Parathyroid adenoma (tissue), 2 donors: ENCODE measurements at regions not wholly inside any gene's neighbourhood (a gene's known extent, or its start where the extent isn't known, plus 50 kb on each side); places are given as distances from the start of the nearest gene placed in this dataset.

Source experiments
- H2AFZ ChIP-seq: fragments of 300-600 bp; sonication (generic); one replicate; pipeline ENCODE4 v1.7.0; 2017; ENCODE audit warnings: antibody characterized with exemption, mild to moderate bottlenecking
- H3K27ac ChIP-seq: fragments of 300-600 bp; sonication (generic); one replicate; pipeline ENCODE4 v1.7.0; 2017
- H3K27me3 ChIP-seq: fragments of 300-600 bp; sonication (generic); one replicate; pipeline ENCODE4 v1.7.0; 2017; ENCODE audit warnings: low read length; ENCODE audit not compliant: control insufficient read depth, insufficient read depth
- H3K36me3 ChIP-seq: fragments of 300-600 bp; sonication (generic); one replicate; pipeline ENCODE4 v1.7.0; 2017; ENCODE audit warnings: low read length; ENCODE audit not compliant: control insufficient read depth, insufficient read depth
- H3K4me1 ChIP-seq: fragments of 300-600 bp; sonication (generic); one replicate; pipeline ENCODE4 v1.7.0; 2017; ENCODE audit warnings: control low read depth
- H3K4me2 ChIP-seq: fragments of 300-600 bp; sonication (generic); one replicate; pipeline ENCODE4 v1.7.0; 2017; ENCODE audit warnings: low read length
- H3K4me3 ChIP-seq: fragments of 300-600 bp; sonication (generic); one replicate; pipeline ENCODE4 v1.7.0; 2017; ENCODE audit warnings: low read depth, low read length
- H3K79me2 ChIP-seq: fragments of 300-600 bp; sonication (generic); one replicate; pipeline ENCODE4 v1.7.0; 2017; ENCODE audit warnings: control low read depth
- H3K9ac ChIP-seq: fragments of 300-600 bp; sonication (generic); one replicate; pipeline ENCODE4 v1.7.0; 2017; ENCODE audit warnings: mild to moderate bottlenecking
- H3K9me3 ChIP-seq: fragments of 300-600 bp; sonication (generic); one replicate; pipeline ENCODE4 v1.7.0; 2017; ENCODE audit warnings: low read length; ENCODE audit not compliant: control insufficient read depth
- CTCF ChIP-seq: fragments of 300-600 bp; sonication (generic); IDR thresholded peaks from one replicate; pipeline ENCODE4 v1.7.0; 2017; ENCODE audit warnings: antibody characterized with exemption, mild to moderate bottlenecking
- donor health status: primary hyperparathyroidism.

GRCh38 chr4:110753466-110753865 is 130.6 kb upstream of the PITX2 start:
- Histone ChIP-seq H3K36me3 (no peaks in the 10 kb centered on the region), H3K9me3 (no peaks in the 10 kb centered on the region), H3K4me1 (no peaks in the 10 kb centered on the region), H3K79me2 (no peaks in the 10 kb centered on the region), H3K4me3 (no peak overlapping the region), H2AFZ (no peak overlapping the region), H3K27me3 (no peaks in the 10 kb centered on the region), H3K9ac (no peak overlapping the region), H3K27ac (no peak overlapping the region), H3K4me2 (no peak overlapping the region)
- TF ChIP-seq CTCF, result no peak

- Histone ChIP-seq H3K4me2 (no peak overlapping the region), H3K79me2 (no peaks in the 10 kb centered on the region), H3K9me3 (no peaks in the 10 kb centered on the region), H3K27me3 (no peaks in the 10 kb centered on the region), H2AFZ (no peak overlapping the region), H3K27ac (no peak overlapping the region), H3K9ac (no peak overlapping the region), H3K36me3 (no peaks in the 10 kb centered on the region), H3K4me3 (no peak overlapping the region), H3K4me1 (no peaks in the 10 kb centered on the region)
- TF ChIP-seq CTCF, result no peak
Observed at GRCh38 chr4:110754716-110755115, 131.8 kb upstream of the PITX2 start.

GRCh38 chr4:110769578-110769977 is 146.7 kb upstream of the PITX2 start:
- H3K4me3 ChIP-seq, result no peak overlapping the region
- H3K4me1 ChIP-seq, result no peaks in the 10 kb centered on the region
- no peaks in the 10 kb centered on the region for H3K79me2 ChIP-seq
- TF ChIP-seq CTCF, result no peak
- H3K27me3 ChIP-seq, result no peaks in the 10 kb centered on the region
- H3K27ac ChIP-seq, result no peak overlapping the region
- no peak overlapping the region for H3K9ac ChIP-seq
- no peak overlapping the region for H3K4me2 ChIP-seq
- H3K9me3 ChIP-seq, result no peaks in the 10 kb centered on the region
- no peak overlapping the region for H2AFZ ChIP-seq
- no peaks in the 10 kb centered on the region for H3K36me3 ChIP-seq

GRCh38 chr4:110770353-110770752 is 147.5 kb upstream of the PITX2 start:
- Histone ChIP-seq H3K9me3 (no peaks in the 10 kb centered on the region), H3K4me3 (no peak overlapping the region), H3K36me3 (no peaks in the 10 kb centered on the region), H3K79me2 (no peaks in the 10 kb centered on the region), H3K9ac (no peak overlapping the region), H3K4me1 (no peaks in the 10 kb centered on the region), H2AFZ (no peak overlapping the region), H3K27ac (no peak overlapping the region), H3K27me3 (no peaks in the 10 kb centered on the region), H3K4me2 (no peak overlapping the region)
- TF ChIP-seq CTCF, result no peak

- Histone ChIP-seq H3K27ac (no peak overlapping the region), H3K4me3 (no peak overlapping the region), H3K36me3 (no peaks in the 10 kb centered on the region), H3K9me3 (no peaks in the 10 kb centered on the region), H3K4me2 (no peak overlapping the region), H3K4me1 (no peaks in the 10 kb centered on the region), H2AFZ (no peak overlapping the region), H3K79me2 (no peaks in the 10 kb centered on the region), H3K27me3 (no peaks in the 10 kb centered on the region), H3K9ac (no peak overlapping the region)
- TF ChIP-seq CTCF, result no peak
Observed at GRCh38 chr4:110778521-110778920, 155.6 kb upstream of the PITX2 start.
